ENCODE measurements at regions not wholly inside any gene's neighbourhood (a gene's known extent, or its start where the extent isn't known, plus 50 kb on each side); places are given as distances from the start of the nearest gene placed in this dataset.

DNA sequence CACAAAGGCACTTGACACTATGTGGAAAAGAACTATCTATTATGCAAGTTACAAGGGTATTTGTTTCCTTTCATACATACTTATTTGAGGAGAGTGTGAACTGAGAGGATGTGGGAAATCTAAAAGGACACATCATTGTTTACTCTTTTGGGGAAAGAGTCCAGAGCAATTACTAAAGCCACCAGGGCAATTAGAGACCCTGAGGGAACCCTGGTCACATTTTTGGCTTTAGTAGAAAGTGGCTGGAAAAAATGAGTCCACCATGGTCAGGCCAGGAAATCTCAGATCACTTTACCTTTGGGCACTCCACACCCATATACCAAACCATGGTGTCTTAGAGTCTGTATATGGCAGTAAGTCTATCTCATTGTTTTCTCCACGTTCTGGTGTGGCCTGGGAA, 243.3 kb downstream of the HLX start:
- no peak overlapping the region for H3K9ac ChIP-seq (ENCODE audit: extremely low read depth, low read length, poor library complexity, severe bottlenecking)
- Mint-ChIP-seq H3K4me3 (no peak overlapping the region), H3K9me3 (peaks cover 18% of the 10 kb centered on the region), H3K27me3 (ENCODE audit: insufficient read depth) (peaks cover 3% of the 10 kb centered on the region), H3K4me1 (no peaks in the 10 kb centered on the region), H3K27ac (no peak overlapping the region), H3K36me3 (ENCODE audit: low read depth) (no peaks in the 10 kb centered on the region)
- no peaks in the 10 kb centered on the region for H3K4me1 ChIP-seq (ENCODE audit: control insufficient read depth, insufficient read depth, low read length)
- H3K4me3 ChIP-seq (ENCODE audit: low read length) = no peak overlapping the region
- no peak overlapping the region for H3K27ac ChIP-seq (ENCODE audit: low read depth, low read length)
- DNase-seq = no peak
- TF ChIP-seq, protein P1, sequence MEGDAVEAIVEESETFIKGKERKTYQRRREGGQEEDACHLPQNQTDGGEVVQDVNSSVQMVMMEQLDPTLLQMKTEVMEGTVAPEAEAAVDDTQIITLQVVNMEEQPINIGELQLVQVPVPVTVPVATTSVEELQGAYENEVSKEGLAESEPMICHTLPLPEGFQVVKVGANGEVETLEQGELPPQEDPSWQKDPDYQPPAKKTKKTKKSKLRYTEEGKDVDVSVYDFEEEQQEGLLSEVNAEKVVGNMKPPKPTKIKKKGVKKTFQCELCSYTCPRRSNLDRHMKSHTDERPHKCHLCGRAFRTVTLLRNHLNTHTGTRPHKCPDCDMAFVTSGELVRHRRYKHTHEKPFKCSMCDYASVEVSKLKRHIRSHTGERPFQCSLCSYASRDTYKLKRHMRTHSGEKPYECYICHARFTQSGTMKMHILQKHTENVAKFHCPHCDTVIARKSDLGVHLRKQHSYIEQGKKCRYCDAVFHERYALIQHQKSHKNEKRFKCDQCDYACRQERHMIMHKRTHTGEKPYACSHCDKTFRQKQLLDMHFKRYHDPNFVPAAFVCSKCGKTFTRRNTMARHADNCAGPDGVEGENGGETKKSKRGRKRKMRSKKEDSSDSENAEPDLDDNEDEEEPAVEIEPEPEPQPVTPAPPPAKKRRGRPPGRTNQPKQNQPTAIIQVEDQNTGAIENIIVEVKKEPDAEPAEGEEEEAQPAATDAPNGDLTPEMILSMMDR (conservative IDR thresholded peaks at IDR 0.05) = no peak
- 91% methylated on average over 1 of the region's 1 CpG; no CpG with 5 or more reads in 1 of the 2 experiments for WGBS, 2 experiments (ENCODE audit: insufficient coverage in 1 of 2, insufficient read length in 1 of 2)
- no peaks in the 10 kb centered on the region for H3K36me3 ChIP-seq (ENCODE audit: control insufficient read depth, insufficient read depth, low read length)
- no peaks in the 10 kb centered on the region for H3K27me3 ChIP-seq (ENCODE audit: control insufficient read depth, insufficient read depth, low read length, poor library complexity, severe bottlenecking)
- peaks cover 10% of the 10 kb centered on the region for H3K9me3 ChIP-seq (ENCODE audit: control insufficient read depth, low read length)

DNA sequence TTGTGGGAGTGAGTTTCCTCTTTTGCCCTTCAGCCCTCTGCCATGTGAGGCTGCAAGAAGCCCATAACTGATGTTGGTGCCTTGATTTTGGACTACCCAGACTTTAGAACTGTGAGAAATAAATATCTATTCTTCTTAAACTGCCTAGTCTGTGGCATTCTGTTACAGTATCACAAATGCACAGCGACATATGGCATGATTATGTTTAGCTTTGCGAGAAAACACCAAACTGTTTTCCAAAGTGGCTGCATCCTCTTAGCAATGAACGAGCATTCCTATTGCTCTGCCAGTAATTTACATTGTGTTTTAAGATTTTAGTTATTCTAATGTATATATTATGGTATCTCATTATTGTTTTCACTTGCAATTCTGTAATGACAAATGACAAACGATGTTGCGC, 246.7 kb downstream of the HLX start:
- H3K36me3 ChIP-seq (ENCODE audit: control insufficient read depth, insufficient read depth, low read length) = no peaks in the 10 kb centered on the region
- 95 to 100% methylated on average over 2 to 5 of the region's 5 CpGs for WGBS, 2 experiments (ENCODE audit: insufficient coverage in 1 of 2, insufficient read length in 1 of 2)
- H3K9me3 ChIP-seq (ENCODE audit: control insufficient read depth, low read length) = peaks cover 9% of the 10 kb centered on the region
- TF ChIP-seq, protein P1 (conservative IDR thresholded peaks at IDR 0.05) = no peak
- H3K36me3 Mint-ChIP-seq (ENCODE audit: low read depth) = no peaks in the 10 kb centered on the region
- no peak overlapping the region for H3K9ac ChIP-seq (ENCODE audit: extremely low read depth, low read length, poor library complexity, severe bottlenecking)
- no peaks in the 10 kb centered on the region for H3K4me1 ChIP-seq (ENCODE audit: control insufficient read depth, insufficient read depth, low read length)
- H3K9me3 Mint-ChIP-seq = peaks cover 11% of the 10 kb centered on the region
- H3K27me3 ChIP-seq (ENCODE audit: control insufficient read depth, insufficient read depth, low read length, poor library complexity, severe bottlenecking) = no peaks in the 10 kb centered on the region
- no peak overlapping the region for H3K27ac ChIP-seq (ENCODE audit: low read depth, low read length)
- H3K27ac Mint-ChIP-seq = no peak overlapping the region
- DNase-seq = no peak
- H3K4me1 Mint-ChIP-seq = no peaks in the 10 kb centered on the region
- no peaks in the 10 kb centered on the region for H3K27me3 Mint-ChIP-seq (ENCODE audit: insufficient read depth)
- no peak overlapping the region for H3K4me3 Mint-ChIP-seq
- H3K4me3 ChIP-seq (ENCODE audit: low read length) = no peak overlapping the region

DNA sequence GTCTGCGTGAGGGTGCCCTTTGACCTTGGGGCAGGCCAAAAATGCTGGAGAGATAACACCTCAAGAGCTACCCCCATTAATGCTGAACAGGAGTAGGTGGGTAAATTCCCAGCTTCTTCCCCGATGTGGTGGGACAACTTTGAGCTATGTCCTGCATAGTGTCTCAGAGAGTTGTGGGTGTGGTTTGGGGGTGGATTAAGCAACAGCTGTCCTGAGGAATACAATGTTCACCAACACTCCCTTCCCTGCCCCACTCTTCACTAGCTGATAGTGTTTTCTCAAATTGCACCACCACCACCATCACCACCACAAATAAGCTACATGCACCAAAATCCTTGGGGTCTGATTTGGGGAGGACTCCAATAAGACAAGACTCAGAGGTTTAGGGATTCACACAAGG, 258.4 kb downstream of the HLX start:
- H3K36me3 ChIP-seq (ENCODE audit: control insufficient read depth, insufficient read depth, low read length) = no peaks in the 10 kb centered on the region
- no peak overlapping the region for H3K27ac ChIP-seq (ENCODE audit: low read depth, low read length)
- peaks cover 10% of the 10 kb centered on the region for H3K4me1 ChIP-seq (ENCODE audit: control insufficient read depth, insufficient read depth, low read length)
- TF ChIP-seq, protein P1 (conservative IDR thresholded peaks at IDR 0.05) = no peak
- no peaks in the 10 kb centered on the region for H3K36me3 Mint-ChIP-seq (ENCODE audit: low read depth)
- peaks cover 17% of the 10 kb centered on the region for H3K9me3 ChIP-seq (ENCODE audit: control insufficient read depth, low read length)
- WGBS, 2 experiments (ENCODE audit: insufficient coverage in 1 of 2, insufficient read length in 1 of 2) = 100% methylated on average over 2 of the region's 2 CpGs; no CpG with 5 or more reads in 1 of the 2 experiments
- no peaks in the 10 kb centered on the region for H3K27me3 ChIP-seq (ENCODE audit: control insufficient read depth, insufficient read depth, low read length, poor library complexity, severe bottlenecking)
- H3K4me3 ChIP-seq (ENCODE audit: low read length) = no peak overlapping the region
- H3K27me3 Mint-ChIP-seq (ENCODE audit: insufficient read depth) = no peaks in the 10 kb centered on the region
- no peak for DNase-seq
- peaks cover 7% of the 10 kb centered on the region for H3K9me3 Mint-ChIP-seq
- no peak overlapping the region for H3K9ac ChIP-seq (ENCODE audit: extremely low read depth, low read length, poor library complexity, severe bottlenecking)
- H3K4me3 Mint-ChIP-seq = no peak overlapping the region
- no peak overlapping the region for H3K27ac Mint-ChIP-seq
- H3K4me1 Mint-ChIP-seq = peaks cover 11% of the 10 kb centered on the region
